Smooth muscle cell (in vitro differentiated cells): ENCODE measurements at regions not wholly inside any gene's neighbourhood (a gene's known extent, or its start where the extent isn't known, plus 50 kb on each side); places are given as distances from the start of the nearest gene placed in this dataset.

Experiments
- DNase-seq: peaks from one replicate; lab custom pipeline; 2025; ENCODE audit not compliant: unreplicated experiment; lab: John Stamatoyannopoulos, UW
- H2AFZ ChIP-seq: fragments of 200-600 bp; sonication (generic); 2 replicates; pipeline ENCODE4 v1.6.0; 2016; ENCODE audit warnings: antibody characterized with exemption, low read depth, mild to moderate bottlenecking
- H3F3A ChIP-seq: fragments of 200-600 bp; sonication (generic); 2 replicates; pipeline ENCODE4 v1.6.0; 2017; ENCODE audit warnings: antibody characterized with exemption, low read depth
- H3K27ac ChIP-seq: fragments of 200-600 bp; sonication (generic); 2 replicates; pipeline ENCODE4 v1.5.1; 2016; ENCODE audit warnings: low read depth, mild to moderate bottlenecking
- H3K27me3 ChIP-seq: fragments of 200-600 bp; sonication (generic); 2 replicates; pipeline ENCODE4 v1.6.1; 2016; ENCODE audit warnings: low read depth, mild to moderate bottlenecking
- H3K36me3 ChIP-seq: fragments of 200-600 bp; sonication (generic); 2 replicates; pipeline ENCODE4 v1.5.1; 2016; ENCODE audit warnings: low read depth
- H3K4me1 ChIP-seq: fragments of 200-600 bp; sonication (generic); 2 replicates; pipeline ENCODE4 v1.5.1; 2016; ENCODE audit warnings: low read depth
- H3K4me2 ChIP-seq: fragments of 200-600 bp; sonication (generic); 2 replicates; pipeline ENCODE4 v1.6.0; 2016; ENCODE audit warnings: mild to moderate bottlenecking
- H3K4me3 ChIP-seq: fragments of 200-600 bp; sonication (generic); 2 replicates; pipeline ENCODE4 v1.5.1; 2016; ENCODE audit warnings: mild to moderate bottlenecking
- H3K79me2 ChIP-seq: fragments of 200-600 bp; sonication (generic); 2 replicates; pipeline ENCODE4 v1.6.0; 2016; ENCODE audit warnings: low read depth, mild to moderate bottlenecking
- H3K9ac ChIP-seq: fragments of 200-600 bp; sonication (generic); 2 replicates; pipeline ENCODE4 v1.6.0; 2016; ENCODE audit warnings: low read depth
- H3K9me3 ChIP-seq: fragments of 200-600 bp; sonication (generic); replicated peaks from 2 replicates; pipeline ENCODE4 v1.5.1; 2016; ENCODE audit warnings: low read depth
- H4K20me1 ChIP-seq: fragments of 200-600 bp; sonication (generic); 2 replicates; pipeline ENCODE4 v1.6.0; 2016; ENCODE audit warnings: low read depth
- CTCF ChIP-seq: fragments of 200-600 bp; sonication (generic); IDR thresholded peaks from 2 replicates; pipeline ENCODE4 v1.5.1; 2017; ENCODE audit warnings: borderline replicate concordance, mild to moderate bottlenecking, antibody characterized with exemption; ENCODE audit not compliant: insufficient read depth, poor library complexity, severe bottlenecking
- WGBS: methylation state at CpG from one replicate; pipeline ENCODE4 v1.1.7; 2016; ENCODE audit warnings: low lambda C conversion rate; 5-methylcytosine and 5-hydroxymethylcytosine counted together

DNA sequence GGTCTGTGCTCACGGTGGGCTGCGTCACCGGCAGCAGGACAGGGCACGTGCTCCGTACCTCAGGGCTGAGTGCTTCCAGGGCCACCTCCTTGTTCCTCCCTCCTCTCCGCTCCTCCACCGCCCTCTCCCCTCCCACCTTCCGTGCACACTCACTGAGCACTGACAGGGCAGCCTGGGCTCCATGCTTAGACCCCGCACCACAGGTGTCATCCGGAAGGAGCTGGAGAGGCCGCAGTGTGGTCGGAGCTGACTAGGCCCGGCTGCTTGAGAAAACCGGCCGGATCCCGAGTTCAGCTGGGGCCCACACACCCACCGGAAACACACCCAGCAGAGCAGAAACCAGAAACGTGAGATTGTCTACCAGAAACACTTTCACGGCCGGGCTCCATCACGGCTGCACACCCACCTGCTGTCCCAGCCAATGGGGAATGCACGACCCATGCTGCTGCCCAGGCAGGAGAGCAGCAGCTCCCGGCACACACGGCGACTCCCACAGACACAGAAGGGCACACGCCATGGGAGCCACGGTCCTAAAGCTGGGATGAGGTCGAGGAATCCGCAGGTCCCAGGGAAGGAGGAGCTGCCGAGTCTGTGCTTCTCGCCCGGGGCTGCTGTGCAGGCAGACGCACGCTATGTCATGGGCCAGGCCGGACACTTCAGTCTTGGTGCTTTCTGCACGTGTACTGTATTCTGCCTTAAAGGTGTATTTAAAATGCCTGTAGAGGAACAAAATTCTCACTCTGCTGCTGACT, 55.0 kb upstream of the ZNF469 start:
- Histone ChIP-seq H2AFZ (no peak overlapping the region), H4K20me1 (no peaks in the 10 kb centered on the region), H3K27ac (no peak overlapping the region), H3K79me2 (no peaks in the 10 kb centered on the region), H3K4me3 (no peak overlapping the region), H3K9me3 (no peaks in the 10 kb centered on the region), H3K9ac (no peak overlapping the region), H3K36me3 (no peaks in the 10 kb centered on the region), H3K4me1 (peaks cover 4% of the 10 kb centered on the region), H3K4me2 (no peak overlapping the region), H3K27me3 (no peaks in the 10 kb centered on the region), H3F3A (no peaks in the 10 kb centered on the region)
- no peak for DNase-seq
- WGBS = 92% methylated on average over 36 of the region's 36 CpGs
- TF ChIP-seq CTCF = no peak

DNA sequence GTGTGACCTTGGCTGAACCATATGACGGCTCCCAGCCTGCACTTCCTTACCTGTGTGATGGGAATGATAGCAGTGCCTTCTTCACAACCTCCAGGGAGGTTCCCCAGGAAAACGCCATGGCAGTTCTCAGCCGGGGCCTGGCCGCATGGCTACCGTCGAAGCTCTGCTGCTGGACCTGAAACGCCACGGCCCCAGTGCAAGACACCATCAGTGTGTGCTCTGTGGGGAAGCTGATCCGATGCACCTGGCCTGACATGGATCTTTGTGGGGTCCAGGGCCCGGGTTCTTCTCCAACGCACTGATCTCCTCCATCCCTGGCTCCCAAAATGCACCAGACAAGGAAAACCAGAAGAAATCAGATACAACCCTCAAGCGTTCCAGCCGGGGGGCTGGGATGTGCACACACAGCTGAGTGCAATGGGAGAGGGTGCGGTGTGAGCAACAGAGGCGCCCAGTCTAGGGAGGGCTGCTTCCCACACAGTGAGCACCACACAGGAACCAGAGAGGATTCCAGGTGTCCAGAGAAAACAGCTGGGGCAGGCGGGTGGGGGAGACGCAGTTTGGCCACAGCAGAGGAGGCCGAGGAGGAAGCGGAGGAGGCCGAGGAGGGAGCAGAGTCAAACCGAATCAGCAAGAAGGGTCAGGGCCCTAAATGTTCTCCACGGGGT, 54.3 kb upstream of the ZNF469 start:
- H3K4me2 ChIP-seq = no peak overlapping the region

GRCh38 chr16:88329726-88330700, 52.7 kb upstream of the ZNF469 start:
- H4K20me1 ChIP-seq = no peaks in the 10 kb centered on the region
- WGBS = 88% methylated on average over 25 of the region's 25 CpGs
- H3F3A ChIP-seq = no peaks in the 10 kb centered on the region
- no peak overlapping the region for H3K4me2 ChIP-seq
- DNase-seq = no peak
- TF ChIP-seq CTCF = no peak
- no peaks in the 10 kb centered on the region for H3K79me2 ChIP-seq
- peaks cover 7% of the 10 kb centered on the region for H3K4me1 ChIP-seq
- no peak overlapping the region for H3K9ac ChIP-seq
- H3K27me3 ChIP-seq = no peaks in the 10 kb centered on the region
- H3K9me3 ChIP-seq = no peaks in the 10 kb centered on the region
- H3K36me3 ChIP-seq = no peaks in the 10 kb centered on the region
- H3K4me3 ChIP-seq = no peak overlapping the region
- no peak overlapping the region for H3K27ac ChIP-seq
- H2AFZ ChIP-seq = no peak overlapping the region

More for the DNA sequence above, 54.3 kb upstream of the ZNF469 start:
- no peaks in the 10 kb centered on the region for H3K9me3 ChIP-seq
- no peaks in the 10 kb centered on the region for H3K27me3 ChIP-seq
- no peaks in the 10 kb centered on the region for H3F3A ChIP-seq
- H3K9ac ChIP-seq = no peak overlapping the region
- H4K20me1 ChIP-seq = no peaks in the 10 kb centered on the region
- H3K27ac ChIP-seq = no peak overlapping the region
- peaks cover 7% of the 10 kb centered on the region for H3K4me1 ChIP-seq
- 97% methylated on average over 22 of the region's 22 CpGs for WGBS
- no peaks in the 10 kb centered on the region for H3K36me3 ChIP-seq
- TF ChIP-seq CTCF = no peak
- no peak overlapping the region for H3K4me3 ChIP-seq
- no peaks in the 10 kb centered on the region for H3K79me2 ChIP-seq
- H2AFZ ChIP-seq = no peak overlapping the region
- DNase-seq = no peak
